SK-MEL-5 (cell line): ENCODE measurements at regions not wholly inside any gene's neighbourhood (a gene's known extent, or its start where the extent isn't known, plus 50 kb on each side); places are given as distances from the start of the nearest gene placed in this dataset.
"Not testable (repeated sequence)": the region's sequence is repeated elsewhere in the genome, so short reads cannot be mapped to it uniquely, and the experiment has no call there.

Experiments
- DNase-seq: peaks from one replicate; pipeline ENCODE4 v3.0.0-alpha.2; 2016; ENCODE audit warnings: low read depth, low spot score
- in situ Hi-C: cut with HindIII; loops from 2 replicates; pipeline ENCODE4 v1.10.0; 2016; ENCODE audit warnings: low sequenced_read_pairs, high pct_unique_total_duplicates, low pct_unique_long_range_greater_than_20kb

DNA sequence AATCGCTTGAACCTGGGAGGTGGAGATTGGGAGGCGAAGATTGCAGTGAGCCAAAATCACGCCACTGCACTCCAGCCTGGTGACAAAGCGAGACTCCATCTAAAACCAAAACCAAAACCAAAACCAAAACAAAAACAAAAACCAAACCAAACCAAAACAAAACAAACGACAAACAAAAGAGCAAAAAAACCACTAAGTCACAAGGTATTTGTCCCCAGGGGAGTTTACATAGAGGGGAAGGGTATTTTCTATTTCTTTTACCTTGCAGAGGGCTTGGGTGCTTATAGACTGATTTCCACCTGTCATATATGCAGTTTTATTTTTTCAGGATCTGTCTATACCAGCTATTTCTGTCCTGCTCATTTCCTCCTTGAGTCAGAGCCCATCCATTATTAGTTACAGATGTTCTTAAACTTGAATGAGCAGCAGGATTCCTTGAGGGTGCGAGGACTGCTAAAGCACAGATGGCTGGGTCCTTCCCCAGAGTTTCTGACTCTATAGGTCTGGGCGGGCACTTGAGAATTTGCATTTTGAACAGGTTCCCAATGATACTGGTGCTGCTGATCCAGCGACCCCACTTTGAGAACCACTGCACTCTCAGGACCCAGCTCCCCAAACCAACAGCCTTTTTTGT, 102.2 kb upstream of the UXS1 start:
- no peak for DNase-seq
- in situ Hi-C loops = no loop called here

- no peak for DNase-seq
- in situ Hi-C loops = no loop called here
Observed at GRCh38 chr2:106294182-106294581, 100.1 kb upstream of the UXS1 start.

- no peak for DNase-seq
- in situ Hi-C loops = no loop called here
Observed at GRCh38 chr2:106293271-106293783, 99.2 kb upstream of the UXS1 start.

DNA sequence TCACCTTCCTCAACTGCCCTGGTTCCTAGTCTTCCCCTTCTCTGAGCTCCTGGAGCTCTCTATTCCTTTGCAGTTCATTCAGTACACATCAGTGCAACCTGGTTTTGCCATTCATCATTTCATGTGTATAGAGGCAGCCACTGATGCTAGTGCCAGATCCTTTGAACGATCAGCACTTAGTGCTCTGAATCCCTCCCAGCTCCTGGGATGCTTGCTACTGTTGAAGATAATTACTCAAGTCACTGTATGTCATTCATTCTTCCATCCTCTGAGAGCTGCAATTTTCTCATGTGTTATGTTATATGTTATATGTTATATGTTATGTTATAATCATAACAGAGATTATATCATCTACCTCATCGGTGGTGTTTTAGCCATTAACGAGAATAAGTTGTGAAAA, 98.5 kb upstream of the UXS1 start:
- in situ Hi-C loops = no loop called here
- no peak for DNase-seq

- no peak for DNase-seq
- in situ Hi-C loops = no loop called here
Observed at GRCh38 chr2:106288873-106289272, 94.8 kb upstream of the UXS1 start.

- no peak for DNase-seq
- in situ Hi-C loops = no loop called here
Observed at GRCh38 chr2:106285237-106285829, 91.2 kb upstream of the UXS1 start.

- no peak for DNase-seq
- in situ Hi-C loops = no loop called here
Observed at GRCh38 chr2:106284691-106285202, 90.6 kb upstream of the UXS1 start.

DNA sequence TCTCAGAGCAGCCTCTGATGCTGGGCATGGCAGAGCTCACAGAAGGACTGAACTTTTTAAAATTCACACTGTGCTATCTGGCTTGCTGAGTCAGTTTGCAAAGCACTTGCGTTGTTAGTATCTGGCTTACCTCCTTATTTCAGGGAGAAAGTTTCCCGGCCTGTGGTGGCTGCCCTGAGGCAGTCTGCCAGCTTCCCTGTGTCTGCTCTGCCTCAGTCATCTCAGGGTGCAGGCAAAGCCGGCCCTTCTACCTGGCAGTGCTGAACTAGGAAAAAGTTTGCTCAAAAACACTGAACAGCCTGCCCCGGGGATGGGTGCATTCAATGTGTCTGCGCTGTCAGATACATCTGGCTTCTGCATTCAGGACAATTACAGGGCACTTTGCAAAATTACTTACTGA, 90.2 kb upstream of the UXS1 start:
- in situ Hi-C loops = no loop called here
- DNase-seq = no peak

- in situ Hi-C loops, DNase-seq: not testable (repeated sequence)
Observed at GRCh38 chr2:106283228-106284152, 89.4 kb upstream of the UXS1 start.

- in situ Hi-C loops = no loop called here
- no peak for DNase-seq
Observed at GRCh38 chr2:106282462-106283170, 88.5 kb upstream of the UXS1 start.

DNA sequence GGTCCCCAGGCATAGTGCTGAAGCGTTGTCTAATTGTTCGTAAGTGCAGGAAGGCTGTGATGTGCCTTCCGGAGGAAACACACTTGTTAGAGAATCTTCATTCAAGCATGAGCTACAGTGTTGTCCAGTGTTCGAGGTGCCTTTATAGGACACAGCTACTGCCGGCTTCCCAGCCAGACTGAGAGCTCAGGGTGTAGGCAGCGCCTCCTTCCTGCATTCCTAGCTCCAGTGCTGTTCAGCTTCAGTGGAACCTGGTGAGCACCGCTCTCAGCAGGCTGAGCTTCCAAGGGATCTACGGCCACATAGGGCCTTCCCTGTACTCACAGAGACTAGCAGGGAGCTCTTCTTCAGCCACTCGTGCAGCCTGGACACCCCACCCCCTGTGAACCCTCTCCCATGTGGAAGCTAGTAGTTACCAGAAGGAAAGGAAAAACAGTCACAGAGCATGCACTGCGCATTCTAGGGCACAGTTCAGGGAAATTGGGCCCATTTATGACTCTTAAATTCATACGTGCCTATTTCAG, 87.9 kb upstream of the UXS1 start:
- in situ Hi-C loops, DNase-seq: not testable (repeated sequence)

- DNase-seq = no peak
- in situ Hi-C loops = no loop called here
Observed at GRCh38 chr2:106280722-106281446, 86.8 kb upstream of the UXS1 start.

GRCh38 chr2:106280224-106280623, 86.1 kb upstream of the UXS1 start:
- in situ Hi-C loops = no loop called here
- no peak for DNase-seq

GRCh38 chr2:106278112-106278876, 84.2 kb upstream of the UXS1 start:
- no peak for DNase-seq
- in situ Hi-C loops = no loop called here

DNA sequence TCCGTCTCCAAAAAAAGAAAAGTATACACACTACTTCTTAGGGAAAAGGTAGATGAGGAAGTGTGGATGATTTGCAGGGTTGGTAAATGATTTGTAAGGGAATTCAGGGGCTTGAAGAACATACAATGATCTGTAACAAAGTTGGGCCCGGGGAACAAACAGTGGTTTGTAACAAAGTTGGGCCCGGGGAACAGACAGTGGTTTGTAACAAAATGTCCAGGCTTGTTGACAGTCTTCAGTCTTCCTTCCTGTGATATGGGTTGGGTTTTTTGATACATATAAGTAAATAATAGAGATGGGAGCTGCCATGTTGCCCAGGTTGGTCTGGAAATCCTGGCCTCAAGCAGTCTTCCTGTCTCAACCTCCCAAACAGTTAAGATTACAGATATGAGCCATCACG, 83.3 kb upstream of the UXS1 start:
- in situ Hi-C loops = no loop called here
- DNase-seq = no peak

GRCh38 chr2:106275971-106276370, 81.9 kb upstream of the UXS1 start:
- in situ Hi-C loops = no loop called here
- DNase-seq = no peak
